ENCODE measurements at regions not wholly inside any gene's neighbourhood (a gene's known extent, or its start where the extent isn't known, plus 50 kb on each side); places are given as distances from the start of the nearest gene placed in this dataset.
"Not testable (repeated sequence)": the region's sequence is repeated elsewhere in the genome, so short reads cannot be mapped to it uniquely, and the experiment has no call there.

GRCh38 chr11:29153078-29153477, 863.8 kb downstream of the KCNA4 start:
- TF ChIP-seq CTCF (IDR thresholded peaks at IDR 0.05; ENCODE audit: control insufficient read depth, insufficient read depth, low read depth, low read length, missing control alignments): no peak
- H3K4me3 ChIP-seq (ENCODE audit: control insufficient read depth, low read depth, low read length): no peak overlapping the region
- no peak for DNase-seq (ENCODE audit: low read depth)

DNA sequence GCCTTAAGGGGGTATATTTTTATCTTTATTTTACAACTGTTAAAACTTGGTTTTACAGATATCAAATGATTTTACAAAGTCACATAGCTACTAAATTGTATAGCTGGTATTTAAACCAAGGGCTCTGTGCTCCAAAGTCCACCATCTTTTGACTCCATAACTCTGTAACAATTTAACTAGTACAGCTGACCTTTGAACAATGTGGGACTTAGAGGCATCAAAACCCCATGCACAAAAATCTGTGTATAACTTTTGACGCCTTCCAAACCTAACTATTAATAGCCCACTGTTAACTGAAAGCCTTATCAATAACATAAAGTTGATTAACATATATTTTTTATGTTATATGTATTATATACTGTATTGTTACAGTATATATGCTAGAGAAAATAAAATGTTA, 874.3 kb downstream of the KCNA4 start:
- not testable (repeated sequence) for DNase-seq (ENCODE audit: low read depth); H3K4me3 ChIP-seq (ENCODE audit: control insufficient read depth, low read depth, low read length)

GRCh38 chr11:29135504-29135903, 881.3 kb downstream of the KCNA4 start:
- TF ChIP-seq CTCF (IDR thresholded peaks at IDR 0.05; ENCODE audit: control insufficient read depth, insufficient read depth, low read depth, low read length, missing control alignments): no peak
- no peak overlapping the region for H3K4me3 ChIP-seq (ENCODE audit: control insufficient read depth, low read depth, low read length)
- DNase-seq (ENCODE audit: low read depth): peak; percentile 32

DNA sequence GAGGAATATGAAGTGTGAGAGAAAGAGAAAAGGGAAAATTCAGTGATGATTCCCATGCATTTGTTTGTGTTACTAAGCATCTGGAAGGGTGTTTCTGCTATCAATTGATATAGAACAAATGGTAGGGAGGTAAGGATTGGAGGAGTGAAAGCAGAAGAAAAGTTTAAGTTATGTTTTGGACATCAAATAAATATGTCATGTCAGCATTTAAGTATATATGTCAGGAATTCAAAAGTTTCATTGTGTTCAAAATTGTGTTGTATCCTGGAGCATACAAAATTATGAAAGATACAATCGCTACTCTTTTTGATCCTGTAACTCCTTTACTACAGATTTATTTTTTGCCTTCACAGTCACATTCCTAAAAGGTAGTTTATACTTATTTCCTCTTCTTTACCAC, 885.8 kb downstream of the KCNA4 start:
- H3K4me3 ChIP-seq (ENCODE audit: control insufficient read depth, low read depth, low read length): no peak overlapping the region
- no peak for DNase-seq (ENCODE audit: low read depth)
- TF ChIP-seq CTCF (IDR thresholded peaks at IDR 0.05; ENCODE audit: control insufficient read depth, insufficient read depth, low read depth, low read length, missing control alignments): no peak

DNA sequence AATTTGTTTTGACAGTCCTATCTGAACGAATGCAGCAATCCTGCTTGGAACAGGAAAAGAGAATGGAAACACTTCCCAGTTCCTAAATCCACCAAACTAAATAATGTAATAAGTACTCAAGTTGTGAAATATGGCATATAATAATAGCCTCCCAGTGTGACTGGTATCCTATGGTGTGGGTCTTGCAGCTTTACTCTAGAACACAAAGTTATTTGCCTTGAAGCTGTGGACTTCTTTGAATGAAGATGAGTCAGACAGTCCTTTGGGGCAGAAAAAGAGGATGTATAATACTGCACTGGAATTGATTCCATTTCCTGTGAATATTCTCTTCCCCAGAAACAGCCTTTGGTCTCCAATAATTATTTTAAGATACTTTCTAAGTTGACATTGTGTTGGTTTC, 887.0 kb downstream of the KCNA4 start:
- DNase-seq (ENCODE audit: low read depth): no peak
- no peak overlapping the region for H3K4me3 ChIP-seq (ENCODE audit: control insufficient read depth, low read depth, low read length)
- no peak for TF ChIP-seq CTCF (IDR thresholded peaks at IDR 0.05; ENCODE audit: control insufficient read depth, insufficient read depth, low read depth, low read length, missing control alignments)

GRCh38 chr11:29127461-29127860, 889.4 kb downstream of the KCNA4 start:
- TF ChIP-seq CTCF (IDR thresholded peaks at IDR 0.05; ENCODE audit: control insufficient read depth, insufficient read depth, low read depth, low read length, missing control alignments): no peak
- H3K4me3 ChIP-seq (ENCODE audit: control insufficient read depth, low read depth, low read length): no peak overlapping the region
- DNase-seq (ENCODE audit: low read depth): no peak

DNA sequence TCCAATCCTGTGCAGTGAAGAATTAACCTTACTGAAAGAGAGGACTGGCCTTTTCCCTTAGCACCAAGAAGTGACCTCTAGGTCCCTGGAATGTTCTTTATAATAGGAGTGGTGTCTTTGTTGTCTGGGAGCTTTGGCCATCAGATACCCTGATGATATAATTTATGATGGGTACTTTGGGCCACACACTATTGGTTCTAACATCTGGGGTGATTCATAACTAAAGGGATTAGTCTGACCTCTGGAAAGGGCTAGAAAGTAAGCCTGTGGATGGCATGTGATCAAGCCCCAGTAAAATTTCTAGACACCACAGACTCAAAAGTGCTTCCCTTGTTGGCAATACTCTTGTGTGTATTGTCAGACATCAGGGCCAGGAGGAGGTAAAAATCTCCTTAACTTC, 891.2 kb downstream of the KCNA4 start:
- DNase-seq (ENCODE audit: low read depth): no peak
- TF ChIP-seq CTCF (IDR thresholded peaks at IDR 0.05; ENCODE audit: control insufficient read depth, insufficient read depth, low read depth, low read length, missing control alignments): no peak
- no peak overlapping the region for H3K4me3 ChIP-seq (ENCODE audit: control insufficient read depth, low read depth, low read length)
